ENCODE measurements at regions not wholly inside any gene's neighbourhood (a gene's known extent, or its start where the extent isn't known, plus 50 kb on each side); places are given as distances from the start of the nearest gene placed in this dataset.

- no peaks in the 10 kb centered on the region for H3K27me3 ChIP-seq (ENCODE audit: insufficient read depth in 3 of 3, low read length in 2 of 3)
- no peak overlapping the region for H3K27ac ChIP-seq
- 38 to 51% (median 48%) methylated on average over 3 of the region's 3 CpGs for whole genome bisulfite sequencing, 3 donors
- H3K9me3 ChIP-seq: no peaks in the 10 kb centered on the region
- no peak for ATAC-seq
- no peaks in the 10 kb centered on the region for H3K36me3 ChIP-seq (ENCODE audit: insufficient read depth in 1 of 2, low read depth in 1 of 2)
- H3K4me3 ChIP-seq: no peak overlapping the region
- H3K4me1 ChIP-seq: no peaks in the 10 kb centered on the region
- intact Hi-C loops (cut with DNase I): loop anchor here in 1 of 2 donors (10.0 kb wide), 1 partner anchor 499 kb away; no protein-coding TSS in a partner anchor
- no peak for TF ChIP-seq CTCF (IDR thresholded peaks at IDR 0.05)
- DNase-seq: no peak
These were observed 525.6 kb downstream of the SPATA31D1 start for GRCh38 chr9:82513976-82514735.

GRCh38 chr9:82518868-82519267, 530.3 kb downstream of the SPATA31D1 start:
- DNase-seq: no peak
- no peaks in the 10 kb centered on the region for H3K4me1 ChIP-seq
- intact Hi-C loops (cut with DNase I): loop anchor here in 1 of 2 donors (10.0 kb wide), 1 partner anchor 504 kb away; no protein-coding TSS in a partner anchor
- H3K27me3 ChIP-seq (ENCODE audit: insufficient read depth in 3 of 3, low read length in 2 of 3): no peaks in the 10 kb centered on the region
- H3K36me3 ChIP-seq (ENCODE audit: insufficient read depth in 1 of 2, low read depth in 1 of 2): no peaks in the 10 kb centered on the region
- H3K9me3 ChIP-seq: no peaks in the 10 kb centered on the region
- no peak overlapping the region for H3K27ac ChIP-seq
- TF ChIP-seq CTCF (IDR thresholded peaks at IDR 0.05): no peak
- no peak for ATAC-seq
- H3K4me3 ChIP-seq: no peak overlapping the region

- ATAC-seq: no peak
- intact Hi-C loops (cut with DNase I): loop anchor here in 1 of 2 donors (10.0 kb wide), 1 partner anchor 505 kb away; no protein-coding TSS in a partner anchor
- 72 to 79% (median 76%) methylated on average over 1 of the region's 1 CpG for WGBS, 3 donors
These were observed 530.8 kb downstream of the SPATA31D1 start for GRCh38 chr9:82519332-82519731.

GRCh38 chr9:82524407-82524806, 535.8 kb downstream of the SPATA31D1 start:
- H3K4me1 ChIP-seq: no peaks in the 10 kb centered on the region
- H3K27me3 ChIP-seq (ENCODE audit: insufficient read depth in 3 of 3, low read length in 2 of 3): no peaks in the 10 kb centered on the region
- intact Hi-C loops (cut with DNase I): no loop called here
- DNase-seq (no peak), ATAC-seq (no peak)
- no peak overlapping the region for H3K27ac ChIP-seq
- no peak for TF ChIP-seq CTCF (IDR thresholded peaks at IDR 0.05)
- no peaks in the 10 kb centered on the region for H3K36me3 ChIP-seq (ENCODE audit: insufficient read depth in 1 of 2, low read depth in 1 of 2)
- 93 to 100% (median 98%) methylated on average over 1 of the region's 1 CpG for WGBS, 3 donors
- peaks cover 15% of the 10 kb centered on the region for H3K9me3 ChIP-seq
- no peak overlapping the region for H3K4me3 ChIP-seq

More at GRCh38 chr9:82519332-82519731, 530.8 kb downstream of the SPATA31D1 start:
- no peaks in the 10 kb centered on the region for H3K4me1 ChIP-seq
- no peaks in the 10 kb centered on the region for H3K36me3 ChIP-seq (ENCODE audit: insufficient read depth in 1 of 2, low read depth in 1 of 2)
- H3K27me3 ChIP-seq (ENCODE audit: insufficient read depth in 3 of 3, low read length in 2 of 3): no peaks in the 10 kb centered on the region
- H3K9me3 ChIP-seq: no peaks in the 10 kb centered on the region
- TF ChIP-seq CTCF (IDR thresholded peaks at IDR 0.05): no peak
- no peak overlapping the region for H3K27ac ChIP-seq
- DNase-seq: no peak
- H3K4me3 ChIP-seq: no peak overlapping the region

Data from psoas muscle (tissue), 7 donors.